ENCODE measurements at regions not wholly inside any gene's neighbourhood (a gene's known extent, or its start where the extent isn't known, plus 50 kb on each side); places are given as distances from the start of the nearest gene placed in this dataset.

GRCh38 chr6:138656364-138657064, 117.1 kb upstream of the CCDC28A start (continued):
- TF ChIP-seq ZNF529 (tag by site-specific recombination; IDR thresholded peaks at IDR 0.05; ENCODE audit: insufficient replicate concordance) = no peak
- TF ChIP-seq ZNF239 (tag by site-specific recombination; IDR thresholded peaks at IDR 0.05) = no peak
- TF ChIP-seq ZFP69B (tag by site-specific recombination; IDR thresholded peaks at IDR 0.05) = no peak
- no peak for TF ChIP-seq ZFP41 (tag by site-specific recombination; IDR thresholded peaks at IDR 0.05; ENCODE audit: borderline replicate concordance)
- no peak for TF ChIP-seq ZNF596 (tag by site-specific recombination; IDR thresholded peaks at IDR 0.05)
- peak; percentile 42; the same call in 1 of the 2 replicates for TF ChIP-seq HIC1 (tag by site-specific recombination; IDR thresholded peaks at IDR 0.05)
- peak; percentile 81 for TF ChIP-seq GFI1B (tag by site-specific recombination; IDR thresholded peaks at IDR 0.05)
- TF ChIP-seq, protein P1, sequence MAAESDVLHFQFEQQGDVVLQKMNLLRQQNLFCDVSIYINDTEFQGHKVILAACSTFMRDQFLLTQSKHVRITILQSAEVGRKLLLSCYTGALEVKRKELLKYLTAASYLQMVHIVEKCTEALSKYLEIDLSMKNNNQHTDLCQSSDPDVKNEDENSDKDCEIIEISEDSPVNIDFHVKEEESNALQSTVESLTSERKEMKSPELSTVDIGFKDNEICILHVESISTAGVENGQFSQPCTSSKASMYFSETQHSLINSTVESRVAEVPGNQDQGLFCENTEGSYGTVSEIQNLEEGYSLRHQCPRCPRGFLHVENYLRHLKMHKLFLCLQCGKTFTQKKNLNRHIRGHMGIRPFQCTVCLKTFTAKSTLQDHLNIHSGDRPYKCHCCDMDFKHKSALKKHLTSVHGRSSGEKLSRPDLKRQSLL (tag by site-specific recombination; IDR thresholded peaks at IDR 0.05) = no peak
- peak; percentile 83 for TF ChIP-seq KLF8 (tag by site-specific recombination; IDR thresholded peaks at IDR 0.05)
- TF ChIP-seq ZXDB (tag by site-specific recombination; IDR thresholded peaks at IDR 0.05) = 0 out of 2 replicates have a peak, but pooled peaks have one; percentile 26
- TF ChIP-seq ZNF184 (tag by site-specific recombination; IDR thresholded peaks at IDR 0.05) = no peak

DNA sequence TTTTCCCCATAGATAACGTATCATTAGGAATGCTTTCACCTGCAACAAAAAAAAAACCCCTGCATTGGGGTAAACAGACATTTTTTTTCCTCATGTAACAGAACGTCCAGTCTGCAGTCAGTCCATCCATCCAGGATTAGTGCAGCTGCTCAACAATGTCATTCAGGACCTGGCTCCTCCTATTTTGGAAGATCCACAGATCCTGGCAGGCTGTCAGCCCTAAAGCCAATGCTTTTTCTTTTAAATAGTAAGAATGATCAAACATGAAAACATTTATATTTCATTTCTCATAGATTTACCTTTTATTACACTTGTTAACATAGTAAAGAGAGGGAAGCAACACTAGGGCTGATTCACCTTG, 116.5 kb upstream of the CCDC28A start:
- Histone ChIP-seq H3K9me3 (ENCODE audit: control insufficient read depth, insufficient read depth, low read depth, low read length) (no peaks in the 10 kb centered on the region), H3K36me3 (ENCODE audit: control insufficient read depth in 2 of 2, insufficient read depth in 1 of 2, low read length in 2 of 2) (no peaks in the 10 kb centered on the region), H3K27ac (ENCODE audit: extremely low read depth, low read depth, low read length) (no peak overlapping the region), H3K4me1 (ENCODE audit: control insufficient read depth, insufficient read depth, low read length) (peaks cover 29% of the 10 kb centered on the region), H3K4me3 (ENCODE audit: low read depth, low read length) (no peak overlapping the region)
- ChIA-PET CTCF (no interaction called here), POLR2A (no interaction called here)
- TF ChIP-seq ZNF670 (tag by site-specific recombination; IDR thresholded peaks at IDR 0.05; ENCODE audit: low read depth) (no peak), ZNF660 (tag by site-specific recombination; IDR thresholded peaks at IDR 0.05) (no peak), ZNF513 (tag by site-specific recombination; IDR thresholded peaks at IDR 0.05) (no peak), ZNF544 (tag by site-specific recombination; IDR thresholded peaks at IDR 0.05) (no peak), ZNF654 (tag by site-specific recombination; IDR thresholded peaks at IDR 0.05; ENCODE audit: low read depth) (no peak), YY2 (tag by site-specific recombination; IDR thresholded peaks at IDR 0.05) (no peak), ZNF132 (tag by site-specific recombination; IDR thresholded peaks at IDR 0.05; ENCODE audit: borderline replicate concordance) (no peak), ZNF645 (tag by site-specific recombination; IDR thresholded peaks at IDR 0.05) (no peak), ZBTB11 (tag by site-specific recombination; conservative IDR thresholded peaks at IDR 0.05; ENCODE audit: low read depth) (no peak), ATF2 (tag by site-specific recombination; IDR thresholded peaks at IDR 0.05; ENCODE audit: low read depth) (no peak)
- TF ChIP-seq, protein P2, sequence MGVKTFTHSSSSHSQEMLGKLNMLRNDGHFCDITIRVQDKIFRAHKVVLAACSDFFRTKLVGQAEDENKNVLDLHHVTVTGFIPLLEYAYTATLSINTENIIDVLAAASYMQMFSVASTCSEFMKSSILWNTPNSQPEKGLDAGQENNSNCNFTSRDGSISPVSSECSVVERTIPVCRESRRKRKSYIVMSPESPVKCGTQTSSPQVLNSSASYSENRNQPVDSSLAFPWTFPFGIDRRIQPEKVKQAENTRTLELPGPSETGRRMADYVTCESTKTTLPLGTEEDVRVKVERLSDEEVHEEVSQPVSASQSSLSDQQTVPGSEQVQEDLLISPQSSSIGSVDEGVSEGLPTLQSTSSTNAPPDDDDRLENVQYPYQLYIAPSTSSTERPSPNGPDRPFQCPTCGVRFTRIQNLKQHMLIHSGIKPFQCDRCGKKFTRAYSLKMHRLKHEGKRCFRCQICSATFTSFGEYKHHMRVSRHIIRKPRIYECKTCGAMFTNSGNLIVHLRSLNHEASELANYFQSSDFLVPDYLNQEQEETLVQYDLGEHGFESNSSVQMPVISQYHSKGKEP (tag by site-specific recombination; IDR thresholded peaks at IDR 0.05) = no peak
- TF ChIP-seq, protein P3, sequence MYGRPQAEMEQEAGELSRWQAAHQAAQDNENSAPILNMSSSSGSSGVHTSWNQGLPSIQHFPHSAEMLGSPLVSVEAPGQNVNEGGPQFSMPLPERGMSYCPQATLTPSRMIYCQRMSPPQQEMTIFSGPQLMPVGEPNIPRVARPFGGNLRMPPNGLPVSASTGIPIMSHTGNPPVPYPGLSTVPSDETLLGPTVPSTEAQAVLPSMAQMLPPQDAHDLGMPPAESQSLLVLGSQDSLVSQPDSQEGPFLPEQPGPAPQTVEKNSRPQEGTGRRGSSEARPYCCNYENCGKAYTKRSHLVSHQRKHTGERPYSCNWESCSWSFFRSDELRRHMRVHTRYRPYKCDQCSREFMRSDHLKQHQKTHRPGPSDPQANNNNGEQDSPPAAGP (tag by site-specific recombination; IDR thresholded peaks at IDR 0.05) = no peak

Measured in HEK293 (cell line).